ENCODE measurements at regions not wholly inside any gene's neighbourhood (a gene's known extent, or its start where the extent isn't known, plus 50 kb on each side); places are given as distances from the start of the nearest gene placed in this dataset.

DNA sequence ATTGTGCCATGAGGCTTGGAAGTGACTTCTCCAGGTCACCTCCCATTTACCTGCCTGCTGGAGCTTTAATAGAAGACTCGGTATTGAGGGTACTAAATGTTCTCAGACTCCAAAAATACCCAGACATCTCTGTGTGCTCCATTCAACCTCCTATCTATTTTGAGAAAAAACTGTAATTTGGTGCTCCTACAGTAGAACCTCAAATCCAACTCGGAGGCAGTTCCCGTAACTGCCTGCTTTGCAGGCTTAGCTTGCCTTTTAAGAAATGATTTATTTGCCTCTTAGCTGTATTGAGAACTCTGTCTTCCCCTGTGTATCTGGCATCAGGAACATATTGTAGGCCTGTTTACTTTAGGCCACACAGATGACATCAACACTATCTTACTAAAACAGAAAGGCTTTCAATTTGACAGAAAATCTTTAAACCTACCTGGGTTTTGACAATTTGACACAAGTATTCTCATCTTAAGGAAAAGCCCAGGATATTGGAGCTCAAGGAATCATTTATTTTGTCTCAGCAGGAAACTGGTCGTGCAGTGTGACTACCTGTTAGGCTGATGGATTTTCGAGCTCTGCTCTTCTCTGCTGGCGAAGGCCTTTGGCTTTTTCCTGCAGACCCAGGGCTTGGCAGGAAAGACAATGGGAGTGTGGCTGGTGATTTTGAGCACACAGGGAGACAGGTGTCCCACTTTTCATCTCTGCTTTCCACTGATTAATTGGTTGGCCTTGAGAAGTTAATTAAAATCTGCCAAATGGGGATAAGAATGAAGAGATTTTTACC is 314.8 kb downstream of the SNAPC1 start (continued):
- TF ChIP-seq ZBTB40 (IDR thresholded peaks at IDR 0.05): no peak
- TF ChIP-seq ZBTB40 (CRISPR knock-in tag; IDR thresholded peaks at IDR 0.05): no peak
- TF ChIP-seq RERE (CRISPR knock-in tag; IDR thresholded peaks at IDR 0.05; ENCODE audit: borderline replicate concordance): no peak
- TF ChIP-seq, protein P1, sequence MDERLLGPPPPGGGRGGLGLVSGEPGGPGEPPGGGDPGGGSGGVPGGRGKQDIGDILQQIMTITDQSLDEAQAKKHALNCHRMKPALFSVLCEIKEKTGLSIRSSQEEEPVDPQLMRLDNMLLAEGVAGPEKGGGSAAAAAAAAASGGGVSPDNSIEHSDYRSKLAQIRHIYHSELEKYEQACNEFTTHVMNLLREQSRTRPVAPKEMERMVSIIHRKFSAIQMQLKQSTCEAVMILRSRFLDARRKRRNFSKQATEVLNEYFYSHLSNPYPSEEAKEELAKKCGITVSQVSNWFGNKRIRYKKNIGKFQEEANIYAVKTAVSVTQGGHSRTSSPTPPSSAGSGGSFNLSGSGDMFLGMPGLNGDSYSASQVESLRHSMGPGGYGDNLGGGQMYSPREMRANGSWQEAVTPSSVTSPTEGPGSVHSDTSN (CRISPR knock-in tag; IDR thresholded peaks at IDR 0.05; ENCODE audit: low read depth): no peak
- TF ChIP-seq, protein P1 (tag; conservative IDR thresholded peaks at IDR 0.05; ENCODE audit: low read depth): no peak
- no peak for TF ChIP-seq SIX5 (IDR thresholded peaks at IDR 0.05; ENCODE audit: borderline replicate concordance in 1 of 2, insufficient read depth in 1 of 2, low read depth in 1 of 2, low read length in 2 of 2)
- TF ChIP-seq CBX8 (IDR thresholded peaks at IDR 0.05; ENCODE audit: borderline replicate concordance, extremely low read depth, low read depth, low read length, poor library complexity, severe bottlenecking): no peak
